Inflammatory macrophage treated with lipopolysaccharide for 1 hour (primary cell): ENCODE measurements at regions not wholly inside any gene's neighbourhood (a gene's known extent, or its start where the extent isn't known, plus 50 kb on each side); places are given as distances from the start of the nearest gene placed in this dataset.

Source experiments
- DNase-seq, 2 donors: peaks; one replicate each; pipeline ENCODE4 v3.0.0-alpha.2; 2020 to 2022

GRCh38 chr7:52114509-52114908, 797.9 kb upstream of the COBL start:
- no peak for DNase-seq

- no peak for DNase-seq
Measured at GRCh38 chr7:52114056-52114455, 797.4 kb upstream of the COBL start.

GRCh38 chr7:52107355-52107754, 790.7 kb upstream of the COBL start:
- DNase-seq = no peak

GRCh38 chr7:52095861-52096260, 779.3 kb upstream of the COBL start:
- no peak for DNase-seq

- no peak for DNase-seq
Measured at GRCh38 chr7:52091996-52092395, 775.4 kb upstream of the COBL start.

GRCh38 chr7:52091101-52091500, 774.5 kb upstream of the COBL start:
- DNase-seq = no peak

- no peak for DNase-seq
Measured at GRCh38 chr7:52088008-52088901, 771.6 kb upstream of the COBL start.

- DNase-seq = no peak
Measured at GRCh38 chr7:52085610-52086009, 769.0 kb upstream of the COBL start.

GRCh38 chr7:52080493-52080892, 763.9 kb upstream of the COBL start:
- no peak for DNase-seq

GRCh38 chr7:52079726-52080125, 763.1 kb upstream of the COBL start:
- DNase-seq = no peak

GRCh38 chr7:52077571-52077970, 761.0 kb upstream of the COBL start:
- no peak for DNase-seq

GRCh38 chr7:52074912-52075311, 758.3 kb upstream of the COBL start:
- no peak for DNase-seq

- no peak for DNase-seq
Measured at GRCh38 chr7:52074071-52074470, 757.5 kb upstream of the COBL start.

GRCh38 chr7:52071744-52072143, 755.1 kb upstream of the COBL start:
- no peak for DNase-seq

GRCh38 chr7:52064493-52064892, 747.9 kb upstream of the COBL start:
- DNase-seq = no peak

GRCh38 chr7:52061666-52062065, 745.1 kb upstream of the COBL start:
- DNase-seq = no peak

- no peak for DNase-seq
Measured at GRCh38 chr7:52053525-52053924, 736.9 kb upstream of the COBL start.

GRCh38 chr7:52030722-52031121, 714.1 kb upstream of the COBL start:
- no peak for DNase-seq

- no peak for DNase-seq
Measured at GRCh38 chr7:52026140-52026539, 709.5 kb upstream of the COBL start.

GRCh38 chr7:52021343-52021742, 704.7 kb upstream of the COBL start:
- no peak for DNase-seq

- no peak for DNase-seq
Measured at GRCh38 chr7:52018680-52019054, 702.1 kb upstream of the COBL start.

- no peak for DNase-seq
Measured at GRCh38 chr7:52017802-52018679, 701.4 kb upstream of the COBL start.

GRCh38 chr7:52009181-52009580, 692.6 kb upstream of the COBL start:
- DNase-seq = no peak

GRCh38 chr7:52006674-52007073, 690.1 kb upstream of the COBL start:
- DNase-seq = no peak
